ENCODE measurements at regions not wholly inside any gene's neighbourhood (a gene's known extent, or its start where the extent isn't known, plus 50 kb on each side); places are given as distances from the start of the nearest gene placed in this dataset.
A peak's percentile ranks its signal among the peaks of the same experiment; 100 is the strongest.

- Histone ChIP-seq H4K20me1 (replicated peaks in 1 of 2; ENCODE audit: control insufficient read depth in 1 of 2, insufficient read depth in 2 of 2, low read length in 2 of 2) (no peaks in the 10 kb centered on the region), H3K79me2 (ENCODE audit: control insufficient read depth in 1 of 2, insufficient read depth in 2 of 2, low read length in 2 of 2) (no peaks in the 10 kb centered on the region), H4K91ac (replicated peaks; ENCODE audit: insufficient read length, low read length) (no peak overlapping the region), H4K8ac (ENCODE audit: extremely low read depth, insufficient read depth, low read length) (no peak overlapping the region), H3K9me3 (ENCODE audit: insufficient read depth in 2 of 2, low read depth in 1 of 2, low read length in 1 of 2) (no peaks in the 10 kb centered on the region), H3K79me1 (ENCODE audit: low read depth, low read length) (no peaks in the 10 kb centered on the region), H2BK120ac (replicated peaks; ENCODE audit: low read depth, low read length) (no peak overlapping the region), H3K4me1 (replicated peaks in 1 of 4; ENCODE audit: control insufficient read depth in 3 of 4, insufficient read depth in 4 of 4, low read length in 3 of 4) (no peaks in the 10 kb centered on the region), H2BK20ac (ENCODE audit: low read length) (no peak overlapping the region), H2BK15ac (ENCODE audit: low read length) (no peak overlapping the region), H3K18ac (ENCODE audit: extremely low read depth, low read length) (no peak overlapping the region), H3K14ac (ENCODE audit: insufficient read length) (no peak overlapping the region), H3K23ac (ENCODE audit: insufficient read length) (no peak overlapping the region), H3K56ac (replicated peaks; ENCODE audit: insufficient read length, low read depth, low read length) (no peak overlapping the region), H3K27me3 (replicated peaks in 1 of 4; ENCODE audit: control insufficient read depth in 3 of 4, extremely low read depth in 1 of 4, insufficient read depth in 3 of 4, low read length in 3 of 4) (no peaks in the 10 kb centered on the region), H3K23me2 (ENCODE audit: low read depth, low read length) (no peaks in the 10 kb centered on the region), H2BK5ac (ENCODE audit: low read depth, low read length) (no peak overlapping the region), H3K27ac (ENCODE audit: low read depth, low read length) (no peak overlapping the region), H2AK5ac (ENCODE audit: low read depth, low read length) (no peak overlapping the region), H3K4me2 (ENCODE audit: insufficient read depth in 1 of 2, low read depth in 2 of 2, low read length in 2 of 2) (no peak overlapping the region), H3K36me3 (ENCODE audit: control insufficient read depth in 2 of 4, insufficient read depth in 4 of 4, low read length in 3 of 4) (no peaks in the 10 kb centered on the region), H4K5ac (ENCODE audit: insufficient read length, low read depth, low read length) (no peak overlapping the region), H3K9ac (replicated peaks in 1 of 4; ENCODE audit: extremely low read depth in 1 of 4, low read depth in 3 of 4, low read length in 3 of 4) (no peak overlapping the region), H3K4ac (replicated peaks; ENCODE audit: insufficient read length, low read depth, low read length) (no peak overlapping the region), H3K4me3 (ENCODE audit: extremely low read depth in 1 of 4, insufficient read depth in 2 of 4, low read depth in 3 of 4, low read length in 4 of 4) (no peak overlapping the region), H2AFZ (ENCODE audit: low read length) (peak overlapping the region; percentile 17; the same call in 1 of the 2 replicates), H2BK12ac (ENCODE audit: low read depth, low read length) (no peak overlapping the region)
- TF ChIP-seq TAF7 (optimal IDR thresholded peaks at IDR 0.05; ENCODE audit: borderline replicate concordance, low read depth, low read length) (no peak), SAP30 (IDR thresholded peaks at IDR 0.05; ENCODE audit: insufficient read depth, insufficient replicate concordance, low read length) (no peak), CREB1 (IDR thresholded peaks at IDR 0.05) (no peak), CBX8 (IDR thresholded peaks at IDR 0.05; ENCODE audit: borderline replicate concordance, low read depth, low read length) (no peak), MAX (IDR thresholded peaks at IDR 0.05) (no peak), KDM4A (IDR thresholded peaks at IDR 0.05; ENCODE audit: low read depth, low read length, severe bottlenecking) (no peak), ATF2 (IDR thresholded peaks at IDR 0.05; ENCODE audit: low read length) (no peak)
- POLR2A ChIA-PET (ENCODE audit: partially characterized antibody): no interaction called here
- CTCF ChIA-PET (ENCODE audit: partially characterized antibody): interaction anchor here (0.7 kb wide), 1 partner anchor 359 kb away, joined by 3 read pairs; no protein-coding TSS in a partner anchor
- 94% methylated on average over 14 of the region's 14 CpGs; no CpG with 5 or more reads in 1 of the 2 experiments for WGBS, 2 experiments (ENCODE audit: extremely low coverage in 1 of 2, insufficient coverage in 1 of 2, insufficient read length in 1 of 2, insufficient replicate concordance in 2 of 2, low coverage in 1 of 2, low lambda C conversion rate in 2 of 2, missing lambda C conversion rate in 1 of 2)
- FAIRE-seq: no peak
- no peak for DNase-seq (ENCODE audit: low read depth in 1 of 2, low spot score in 2 of 2)
Measured at GRCh38 chr7:68748934-68749900, 849.1 kb upstream of the AUTS2 start.

All from H1 (cell line).